B cell (primary cell): ENCODE measurements at regions not wholly inside any gene's neighbourhood (a gene's known extent, or its start where the extent isn't known, plus 50 kb on each side); places are given as distances from the start of the nearest gene placed in this dataset.

Experiments used
- ATAC-seq: fragments of 200-7000 bp; cut with Tn5 transposase; one replicate; pipeline ENCODE4 v1.10.0; 2021; ENCODE audit warnings: low read depth, mild to moderate bottlenecking, moderate number of reproducible peaks, moderate library complexity
- CTCF ChIA-PET: fragments of 350-600 bp; sonication (Branson Sonifier 250); formaldehyde crosslinking; loops from one replicate; lab custom pipeline; 2021; ENCODE audit warnings: antibody characterized with exemption, inconsistent platforms; lab: Charles Lee
- POLR2A ChIA-PET: fragments of 350-600 bp; sonication (Branson Sonifier 250); formaldehyde crosslinking; loops from one replicate; lab custom pipeline; 2021; ENCODE audit warnings: antibody characterized with exemption; lab: Charles Lee
- DNase-seq: peaks from one replicate; pipeline ENCODE4 v3.0.0; 2013
- H2AFZ ChIP-seq: 2 replicates; pipeline ENCODE4 v1.6.1; 2012; ENCODE audit warnings: mild to moderate bottlenecking, low read depth, low read length; ENCODE audit not compliant: insufficient read depth, poor library complexity, severe bottlenecking
- H3K27ac ChIP-seq, 2 donors: 1 replicate in 1 of 2; 2 replicates in 1 of 2; pipeline ENCODE4 v1.5.1; 2012 to 2013; ENCODE audit warnings: low read length in 2 of 2, mild to moderate bottlenecking in 2 of 2, moderate library complexity in 1 of 2
- H3K27me3 ChIP-seq, 4 experiments: fragments of 200-600 bp in 1 of 4; sonication (generic) in 1 of 4; replicated peaks in 1 of 4; 1 replicate in 2 of 4; 2 replicates in 2 of 4; pipeline versions ENCODE4 v1.6.1 to v1.7.0; 2013 to 2016; ENCODE audit warnings: low read length in 3 of 4, mild to moderate bottlenecking in 2 of 4, mixed read lengths in 1 of 4, moderate library complexity in 1 of 4; ENCODE audit not compliant: insufficient read depth in 4 of 4, control insufficient read depth in 3 of 4; ENCODE audit errors: control extremely low read depth in 1 of 4
- H3K36me3 ChIP-seq, 2 experiments: replicated peaks in 1 of 2; 1 replicate in 1 of 2; 2 replicates in 1 of 2; pipeline versions ENCODE4 v1.6.1 to v1.7.1; 2013; ENCODE audit warnings: low read length in 1 of 2; ENCODE audit not compliant: insufficient read depth in 2 of 2, control insufficient read depth in 1 of 2; ENCODE audit errors: control extremely low read depth in 1 of 2, extremely low read depth in 1 of 2
- H3K4me1 ChIP-seq, 2 donors: fragments of 200-600 bp in 1 of 2; sonication (generic) in 1 of 2; 1 replicate in 1 of 2; 2 replicates in 1 of 2; pipeline versions ENCODE4 v1.5.1 to v1.6.1; 2013 to 2017; ENCODE audit warnings: low read length in 2 of 2; ENCODE audit not compliant: control insufficient read depth in 2 of 2, insufficient read depth in 2 of 2
- H3K4me2 ChIP-seq: replicated peaks from 2 replicates; pipeline ENCODE3; 2012; ENCODE audit warnings: mild to moderate bottlenecking, low read depth, low read length; ENCODE audit not compliant: poor library complexity, severe bottlenecking
- H3K4me3 ChIP-seq, 5 experiments: fragments of 200-600 bp in 1 of 5; sonication (generic) in 1 of 5; 1 replicate in 3 of 5; 2 replicates in 2 of 5; pipeline versions ENCODE4 v1.5.1 to v1.7.0; 2011 to 2016; ENCODE audit warnings: low read length in 4 of 5, mild to moderate bottlenecking in 4 of 5, low read depth in 2 of 5, control low read depth in 1 of 5, moderate library complexity in 1 of 5; ENCODE audit not compliant: insufficient read depth in 1 of 5; ENCODE audit errors: control extremely low read depth in 1 of 5, extremely low read depth in 1 of 5
- H3K79me2 ChIP-seq: fragments of 200-600 bp; sonication (generic); one replicate; pipeline ENCODE4 v1.6.0; 2016; ENCODE audit warnings: low read length; ENCODE audit not compliant: control insufficient read depth, insufficient read depth
- H3K9ac ChIP-seq: fragments of 200-600 bp; sonication (generic); 2 replicates; pipeline ENCODE4 v1.6.1; 2017; ENCODE audit warnings: mild to moderate bottlenecking, low read length, moderate library complexity
- H3K9me3 ChIP-seq, 3 donors: one replicate each; pipeline versions ENCODE4 v1.6.1 to v1.7.1; 2013; ENCODE audit warnings: low read length in 2 of 3; ENCODE audit not compliant: control insufficient read depth in 2 of 3, insufficient read depth in 1 of 3; ENCODE audit errors: control extremely low read depth in 1 of 3
- H4K20me1 ChIP-seq: 2 replicates; pipeline ENCODE4 v1.6.0; 2012; ENCODE audit warnings: mild to moderate bottlenecking, low read length; ENCODE audit not compliant: insufficient read depth, control insufficient read depth, poor library complexity, severe bottlenecking
- H3K27ac Mint-ChIP-seq: one replicate; pipeline ENCODE4 v1.8.0; 2021; ENCODE audit warnings: mixed read lengths
- H3K27me3 Mint-ChIP-seq: one replicate; pipeline ENCODE4 v1.8.0; 2021; ENCODE audit warnings: mixed read lengths
- H3K4me1 Mint-ChIP-seq: one replicate; pipeline ENCODE4 v1.8.0; 2021; ENCODE audit warnings: mixed read lengths
- H3K4me3 Mint-ChIP-seq: one replicate; pipeline ENCODE4 v1.8.0; 2021; ENCODE audit warnings: mixed read lengths
- H3K9me3 Mint-ChIP-seq: one replicate; pipeline ENCODE4 v1.8.0; 2022; ENCODE audit warnings: mixed read lengths; ENCODE audit not compliant: insufficient read depth
- EZH2 ChIP-seq: IDR thresholded peaks from 2 replicates; pipeline ENCODE4 v1.6.1; 2012; ENCODE audit warnings: borderline replicate concordance, low read depth, mild to moderate bottlenecking, moderate library complexity, low read length; ENCODE audit not compliant: insufficient read depth, poor library complexity, severe bottlenecking
- WGBS: methylation state at CpG from one replicate; pipeline ENCODE4 v1.1.5; 2013; ENCODE audit warnings: missing lambda C conversion rate; ENCODE audit not compliant: insufficient coverage; 5-methylcytosine and 5-hydroxymethylcytosine counted together
- intact Hi-C: fragments of 100-400 bp; cut with micrococcal nuclease; formaldehyde crosslinking; loops from one replicate; pipeline ENCODE4 v1.10.0; 2022
- TF ChIP-seq, protein P1 (sequence below): fragments of 200-600 bp; IDR thresholded peaks from one replicate; pipeline ENCODE4 v1.8.0; 2022; ENCODE audit warnings: antibody characterized with exemption, mild to moderate bottlenecking

DNA sequence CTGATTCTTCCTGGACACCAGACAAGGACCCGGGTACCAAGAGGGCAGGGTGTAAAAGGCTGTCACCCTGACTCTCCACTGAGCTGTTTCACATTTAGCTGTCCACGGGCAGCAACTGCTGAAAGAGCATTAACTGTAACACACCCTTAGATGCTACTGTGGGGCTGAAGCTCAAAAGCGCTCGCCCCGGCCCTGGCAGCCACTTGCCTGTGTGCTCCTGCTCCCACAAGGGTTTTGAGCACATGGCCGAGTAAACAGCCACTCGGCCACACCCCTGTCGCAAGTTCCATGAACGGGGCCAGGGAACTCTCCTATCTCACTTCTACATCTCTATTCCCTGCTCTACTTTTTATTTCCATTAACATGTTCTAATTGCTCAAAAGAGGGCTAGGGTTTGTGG is 421.7 kb downstream of the TUSC7 start:
- ATAC-seq: no peak

DNA sequence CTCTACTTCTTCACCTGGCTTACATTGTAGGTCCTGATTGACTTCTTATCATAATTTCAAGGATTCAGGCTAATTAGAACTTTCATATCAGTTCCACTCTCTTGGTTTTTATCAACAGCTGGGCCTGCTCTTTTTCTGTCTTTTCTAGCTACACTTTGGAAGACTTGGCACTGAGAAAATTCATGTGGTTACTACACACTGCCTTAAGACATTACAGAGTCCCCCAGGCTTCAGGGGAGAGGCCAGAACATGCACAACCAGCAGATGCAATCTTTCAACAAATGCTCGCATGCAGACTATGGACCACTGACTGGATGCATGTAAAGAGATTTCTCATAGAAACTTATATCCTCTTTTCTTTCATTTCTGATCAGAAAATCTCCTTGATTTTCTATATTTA is 423.5 kb downstream of the TUSC7 start:
- Mint-ChIP-seq H3K27ac (no peak overlapping the region), H3K27me3 (no peaks in the 10 kb centered on the region), H3K4me3 (no peak overlapping the region), H3K4me1 (no peaks in the 10 kb centered on the region), H3K9me3 (no peaks in the 10 kb centered on the region)
- intact Hi-C loops: no loop called here
- no peak overlapping the region for H3K27ac ChIP-seq
- H3K36me3 ChIP-seq: no peaks in the 10 kb centered on the region
- POLR2A ChIA-PET: no interaction called here
- H3K79me2 ChIP-seq: no peaks in the 10 kb centered on the region
- H3K4me1 ChIP-seq: no peaks in the 10 kb centered on the region
- CTCF ChIA-PET: interaction anchor here (1.2 kb wide), 1 partner anchor 12 kb away, joined by 3 read pairs; no protein-coding TSS in a partner anchor
- no peaks in the 10 kb centered on the region for H3K27me3 ChIP-seq
- TF ChIP-seq, protein P1, sequence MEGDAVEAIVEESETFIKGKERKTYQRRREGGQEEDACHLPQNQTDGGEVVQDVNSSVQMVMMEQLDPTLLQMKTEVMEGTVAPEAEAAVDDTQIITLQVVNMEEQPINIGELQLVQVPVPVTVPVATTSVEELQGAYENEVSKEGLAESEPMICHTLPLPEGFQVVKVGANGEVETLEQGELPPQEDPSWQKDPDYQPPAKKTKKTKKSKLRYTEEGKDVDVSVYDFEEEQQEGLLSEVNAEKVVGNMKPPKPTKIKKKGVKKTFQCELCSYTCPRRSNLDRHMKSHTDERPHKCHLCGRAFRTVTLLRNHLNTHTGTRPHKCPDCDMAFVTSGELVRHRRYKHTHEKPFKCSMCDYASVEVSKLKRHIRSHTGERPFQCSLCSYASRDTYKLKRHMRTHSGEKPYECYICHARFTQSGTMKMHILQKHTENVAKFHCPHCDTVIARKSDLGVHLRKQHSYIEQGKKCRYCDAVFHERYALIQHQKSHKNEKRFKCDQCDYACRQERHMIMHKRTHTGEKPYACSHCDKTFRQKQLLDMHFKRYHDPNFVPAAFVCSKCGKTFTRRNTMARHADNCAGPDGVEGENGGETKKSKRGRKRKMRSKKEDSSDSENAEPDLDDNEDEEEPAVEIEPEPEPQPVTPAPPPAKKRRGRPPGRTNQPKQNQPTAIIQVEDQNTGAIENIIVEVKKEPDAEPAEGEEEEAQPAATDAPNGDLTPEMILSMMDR: no peak
- no peak for TF ChIP-seq EZH2
- DNase-seq (no peak), ATAC-seq (no peak)
- WGBS: no CpG with 5 or more reads among the region's 1 CpG
- no peak overlapping the region for H3K4me2 ChIP-seq
- no peaks in the 10 kb centered on the region for H4K20me1 ChIP-seq
- no peak overlapping the region for H2AFZ ChIP-seq
- H3K4me3 ChIP-seq: no peak overlapping the region
- no peak overlapping the region for H3K9ac ChIP-seq
- H3K9me3 ChIP-seq: no peaks in the 10 kb centered on the region

More for the DNA sequence above, 421.7 kb downstream of the TUSC7 start:
- ChIA-PET POLR2A (no interaction called here), CTCF (no interaction called here)
- 95% methylated on average over 8 of the region's 9 CpGs for WGBS
- Mint-ChIP-seq H3K27ac (no peak overlapping the region), H3K4me1 (no peaks in the 10 kb centered on the region), H3K4me3 (no peak overlapping the region), H3K27me3 (no peaks in the 10 kb centered on the region), H3K9me3 (no peaks in the 10 kb centered on the region)
- no peak for DNase-seq
- no peak overlapping the region for H3K9ac ChIP-seq
- no peak for TF ChIP-seq EZH2
- TF ChIP-seq, protein P1: no peak
- H2AFZ ChIP-seq: no peak overlapping the region
- no peaks in the 10 kb centered on the region for H3K4me1 ChIP-seq
- H3K9me3 ChIP-seq: no peaks in the 10 kb centered on the region
- H3K27ac ChIP-seq: no peak overlapping the region
- no peaks in the 10 kb centered on the region for H3K27me3 ChIP-seq
- H3K4me2 ChIP-seq: no peak overlapping the region
- intact Hi-C loops: no loop called here
- H4K20me1 ChIP-seq: no peaks in the 10 kb centered on the region
- no peak overlapping the region for H3K4me3 ChIP-seq
- H3K79me2 ChIP-seq: no peaks in the 10 kb centered on the region
- no peaks in the 10 kb centered on the region for H3K36me3 ChIP-seq
